B cell (primary cell): ENCODE measurements at regions not wholly inside any gene's neighbourhood (a gene's known extent, or its start where the extent isn't known, plus 50 kb on each side); places are given as distances from the start of the nearest gene placed in this dataset.

Source experiments
- ATAC-seq: fragments of 200-7000 bp; cut with Tn5 transposase; one replicate; pipeline ENCODE4 v1.10.0; 2021; ENCODE audit warnings: low read depth, mild to moderate bottlenecking, moderate number of reproducible peaks, moderate library complexity
- CTCF ChIA-PET: fragments of 350-600 bp; sonication (Branson Sonifier 250); formaldehyde crosslinking; loops from one replicate; lab custom pipeline; 2021; ENCODE audit warnings: antibody characterized with exemption, inconsistent platforms; lab: Charles Lee
- POLR2A ChIA-PET: fragments of 350-600 bp; sonication (Branson Sonifier 250); formaldehyde crosslinking; loops from one replicate; lab custom pipeline; 2021; ENCODE audit warnings: antibody characterized with exemption; lab: Charles Lee
- DNase-seq: peaks from one replicate; pipeline ENCODE4 v3.0.0; 2013
- H2AFZ ChIP-seq: 2 replicates; pipeline ENCODE4 v1.6.1; 2012; ENCODE audit warnings: mild to moderate bottlenecking, low read depth, low read length; ENCODE audit not compliant: insufficient read depth, poor library complexity, severe bottlenecking
- H3K27ac ChIP-seq, 2 donors: 1 replicate in 1 of 2; 2 replicates in 1 of 2; pipeline ENCODE4 v1.5.1; 2012 to 2013; ENCODE audit warnings: low read length in 2 of 2, mild to moderate bottlenecking in 2 of 2, moderate library complexity in 1 of 2
- H3K27me3 ChIP-seq, 4 experiments: fragments of 200-600 bp in 1 of 4; sonication (generic) in 1 of 4; replicated peaks in 1 of 4; 1 replicate in 2 of 4; 2 replicates in 2 of 4; pipeline versions ENCODE4 v1.6.1 to v1.7.0; 2013 to 2016; ENCODE audit warnings: low read length in 3 of 4, mild to moderate bottlenecking in 2 of 4, mixed read lengths in 1 of 4, moderate library complexity in 1 of 4; ENCODE audit not compliant: insufficient read depth in 4 of 4, control insufficient read depth in 3 of 4; ENCODE audit errors: control extremely low read depth in 1 of 4
- H3K36me3 ChIP-seq, 2 experiments: replicated peaks in 1 of 2; 1 replicate in 1 of 2; 2 replicates in 1 of 2; pipeline versions ENCODE4 v1.6.1 to v1.7.1; 2013; ENCODE audit warnings: low read length in 1 of 2; ENCODE audit not compliant: insufficient read depth in 2 of 2, control insufficient read depth in 1 of 2; ENCODE audit errors: control extremely low read depth in 1 of 2, extremely low read depth in 1 of 2
- H3K4me1 ChIP-seq, 2 donors: fragments of 200-600 bp in 1 of 2; sonication (generic) in 1 of 2; 1 replicate in 1 of 2; 2 replicates in 1 of 2; pipeline versions ENCODE4 v1.5.1 to v1.6.1; 2013 to 2017; ENCODE audit warnings: low read length in 2 of 2; ENCODE audit not compliant: control insufficient read depth in 2 of 2, insufficient read depth in 2 of 2
- H3K4me2 ChIP-seq: replicated peaks from 2 replicates; pipeline ENCODE3; 2012; ENCODE audit warnings: mild to moderate bottlenecking, low read depth, low read length; ENCODE audit not compliant: poor library complexity, severe bottlenecking
- H3K4me3 ChIP-seq, 5 experiments: fragments of 200-600 bp in 1 of 5; sonication (generic) in 1 of 5; 1 replicate in 3 of 5; 2 replicates in 2 of 5; pipeline versions ENCODE4 v1.5.1 to v1.7.0; 2011 to 2016; ENCODE audit warnings: low read length in 4 of 5, mild to moderate bottlenecking in 4 of 5, low read depth in 2 of 5, control low read depth in 1 of 5, moderate library complexity in 1 of 5; ENCODE audit not compliant: insufficient read depth in 1 of 5; ENCODE audit errors: control extremely low read depth in 1 of 5, extremely low read depth in 1 of 5
- H3K79me2 ChIP-seq: fragments of 200-600 bp; sonication (generic); one replicate; pipeline ENCODE4 v1.6.0; 2016; ENCODE audit warnings: low read length; ENCODE audit not compliant: control insufficient read depth, insufficient read depth
- H3K9ac ChIP-seq: fragments of 200-600 bp; sonication (generic); 2 replicates; pipeline ENCODE4 v1.6.1; 2017; ENCODE audit warnings: mild to moderate bottlenecking, low read length, moderate library complexity
- H3K9me3 ChIP-seq, 3 donors: one replicate each; pipeline versions ENCODE4 v1.6.1 to v1.7.1; 2013; ENCODE audit warnings: low read length in 2 of 3; ENCODE audit not compliant: control insufficient read depth in 2 of 3, insufficient read depth in 1 of 3; ENCODE audit errors: control extremely low read depth in 1 of 3
- H4K20me1 ChIP-seq: 2 replicates; pipeline ENCODE4 v1.6.0; 2012; ENCODE audit warnings: mild to moderate bottlenecking, low read length; ENCODE audit not compliant: insufficient read depth, control insufficient read depth, poor library complexity, severe bottlenecking
- H3K27ac Mint-ChIP-seq: one replicate; pipeline ENCODE4 v1.8.0; 2021; ENCODE audit warnings: mixed read lengths
- H3K27me3 Mint-ChIP-seq: one replicate; pipeline ENCODE4 v1.8.0; 2021; ENCODE audit warnings: mixed read lengths
- H3K4me1 Mint-ChIP-seq: one replicate; pipeline ENCODE4 v1.8.0; 2021; ENCODE audit warnings: mixed read lengths
- H3K4me3 Mint-ChIP-seq: one replicate; pipeline ENCODE4 v1.8.0; 2021; ENCODE audit warnings: mixed read lengths
- H3K9me3 Mint-ChIP-seq: one replicate; pipeline ENCODE4 v1.8.0; 2022; ENCODE audit warnings: mixed read lengths; ENCODE audit not compliant: insufficient read depth
- EZH2 ChIP-seq: IDR thresholded peaks from 2 replicates; pipeline ENCODE4 v1.6.1; 2012; ENCODE audit warnings: borderline replicate concordance, low read depth, mild to moderate bottlenecking, moderate library complexity, low read length; ENCODE audit not compliant: insufficient read depth, poor library complexity, severe bottlenecking
- WGBS: methylation state at CpG from one replicate; pipeline ENCODE4 v1.1.5; 2013; ENCODE audit warnings: missing lambda C conversion rate; ENCODE audit not compliant: insufficient coverage; 5-methylcytosine and 5-hydroxymethylcytosine counted together
- intact Hi-C: fragments of 100-400 bp; cut with micrococcal nuclease; formaldehyde crosslinking; loops from one replicate; pipeline ENCODE4 v1.10.0; 2022
- TF ChIP-seq, protein P1 (sequence below): fragments of 200-600 bp; IDR thresholded peaks from one replicate; pipeline ENCODE4 v1.8.0; 2022; ENCODE audit warnings: antibody characterized with exemption, mild to moderate bottlenecking

DNA sequence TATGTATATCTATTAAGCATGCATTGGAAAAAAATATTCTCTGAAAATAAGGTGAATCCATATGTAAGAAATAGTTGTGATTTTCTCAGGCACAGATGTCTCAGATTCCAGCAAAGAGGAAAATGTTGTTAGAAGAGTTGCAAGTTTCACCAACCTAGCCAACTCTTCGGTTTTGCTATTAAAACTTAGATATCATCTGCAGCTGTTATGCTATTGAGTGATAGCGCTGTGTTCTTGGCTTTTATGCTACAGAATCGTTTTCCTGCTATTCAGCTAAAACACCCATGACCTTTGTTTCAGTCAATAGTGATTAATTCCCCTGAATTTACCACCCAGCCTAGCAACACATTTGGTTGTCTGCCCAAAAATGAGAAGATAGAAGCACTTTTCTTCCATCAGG is 795.6 kb upstream of the ANO3 start:
- no peak for TF ChIP-seq EZH2
- Mint-ChIP-seq H3K9me3 (no peaks in the 10 kb centered on the region), H3K27me3 (no peaks in the 10 kb centered on the region), H3K27ac (no peak overlapping the region), H3K4me1 (no peaks in the 10 kb centered on the region), H3K4me3 (no peak overlapping the region)
- Histone ChIP-seq H3K27me3 (no peaks in the 10 kb centered on the region), H3K27ac (no peak overlapping the region), H3K9me3 (no peaks in the 10 kb centered on the region), H4K20me1 (no peaks in the 10 kb centered on the region), H3K9ac (no peak overlapping the region), H3K4me1 (no peaks in the 10 kb centered on the region), H3K4me2 (no peak overlapping the region), H3K36me3 (no peaks in the 10 kb centered on the region), H2AFZ (no peak overlapping the region), H3K79me2 (no peaks in the 10 kb centered on the region), H3K4me3 (no peak overlapping the region)
- DNase-seq (no peak), ATAC-seq (no peak)
- ChIA-PET CTCF (no interaction called here), POLR2A (no interaction called here)
- no CpG with 5 or more reads among the region's 3 CpGs for WGBS
- intact Hi-C loops, result no loop called here

DNA sequence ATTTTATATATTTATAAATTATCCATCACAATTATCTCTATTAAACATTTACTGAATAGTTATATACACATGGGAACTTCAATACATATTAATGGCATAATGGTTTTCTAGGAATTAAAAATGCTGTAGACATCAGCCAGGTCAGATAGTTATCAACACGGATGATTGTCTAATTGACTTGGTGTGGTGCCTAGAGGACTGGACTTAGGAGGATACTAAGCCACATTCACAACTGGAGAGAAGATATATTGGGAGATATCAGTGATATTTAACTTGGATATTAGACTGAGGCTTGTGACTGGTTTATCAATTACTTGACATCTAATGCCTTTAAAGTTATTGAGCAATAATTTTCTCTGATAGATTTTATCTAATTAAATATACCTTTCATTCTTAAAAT is 794.5 kb upstream of the ANO3 start:
- no peak for ATAC-seq
- WGBS, result no CpG with 5 or more reads among the region's 1 CpG

More for the DNA sequence above, 794.5 kb upstream of the ANO3 start:
- Histone ChIP-seq H3K4me3 (no peak overlapping the region), H3K9me3 (no peaks in the 10 kb centered on the region), H3K4me2 (no peak overlapping the region), H2AFZ (no peak overlapping the region), H4K20me1 (no peaks in the 10 kb centered on the region), H3K27me3 (no peaks in the 10 kb centered on the region), H3K4me1 (no peaks in the 10 kb centered on the region), H3K9ac (no peak overlapping the region), H3K36me3 (no peaks in the 10 kb centered on the region), H3K79me2 (no peaks in the 10 kb centered on the region), H3K27ac (no peak overlapping the region)
- no peak for DNase-seq
- ChIA-PET POLR2A (no interaction called here), CTCF (no interaction called here)
- H3K9me3 Mint-ChIP-seq, result no peaks in the 10 kb centered on the region
- H3K27me3 Mint-ChIP-seq, result no peaks in the 10 kb centered on the region
- H3K27ac Mint-ChIP-seq, result no peak overlapping the region
- no peak overlapping the region for H3K4me3 Mint-ChIP-seq
- H3K4me1 Mint-ChIP-seq, result no peaks in the 10 kb centered on the region
- TF ChIP-seq, protein P1, sequence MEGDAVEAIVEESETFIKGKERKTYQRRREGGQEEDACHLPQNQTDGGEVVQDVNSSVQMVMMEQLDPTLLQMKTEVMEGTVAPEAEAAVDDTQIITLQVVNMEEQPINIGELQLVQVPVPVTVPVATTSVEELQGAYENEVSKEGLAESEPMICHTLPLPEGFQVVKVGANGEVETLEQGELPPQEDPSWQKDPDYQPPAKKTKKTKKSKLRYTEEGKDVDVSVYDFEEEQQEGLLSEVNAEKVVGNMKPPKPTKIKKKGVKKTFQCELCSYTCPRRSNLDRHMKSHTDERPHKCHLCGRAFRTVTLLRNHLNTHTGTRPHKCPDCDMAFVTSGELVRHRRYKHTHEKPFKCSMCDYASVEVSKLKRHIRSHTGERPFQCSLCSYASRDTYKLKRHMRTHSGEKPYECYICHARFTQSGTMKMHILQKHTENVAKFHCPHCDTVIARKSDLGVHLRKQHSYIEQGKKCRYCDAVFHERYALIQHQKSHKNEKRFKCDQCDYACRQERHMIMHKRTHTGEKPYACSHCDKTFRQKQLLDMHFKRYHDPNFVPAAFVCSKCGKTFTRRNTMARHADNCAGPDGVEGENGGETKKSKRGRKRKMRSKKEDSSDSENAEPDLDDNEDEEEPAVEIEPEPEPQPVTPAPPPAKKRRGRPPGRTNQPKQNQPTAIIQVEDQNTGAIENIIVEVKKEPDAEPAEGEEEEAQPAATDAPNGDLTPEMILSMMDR, result no peak
- no peak for TF ChIP-seq EZH2
- intact Hi-C loops, result no loop called here
